ENCODE measurements at regions not wholly inside any gene's neighbourhood (a gene's known extent, or its start where the extent isn't known, plus 50 kb on each side); places are given as distances from the start of the nearest gene placed in this dataset.
"Not testable (repeated sequence)": the region's sequence is repeated elsewhere in the genome, so short reads cannot be mapped to it uniquely, and the experiment has no call there.

DNA sequence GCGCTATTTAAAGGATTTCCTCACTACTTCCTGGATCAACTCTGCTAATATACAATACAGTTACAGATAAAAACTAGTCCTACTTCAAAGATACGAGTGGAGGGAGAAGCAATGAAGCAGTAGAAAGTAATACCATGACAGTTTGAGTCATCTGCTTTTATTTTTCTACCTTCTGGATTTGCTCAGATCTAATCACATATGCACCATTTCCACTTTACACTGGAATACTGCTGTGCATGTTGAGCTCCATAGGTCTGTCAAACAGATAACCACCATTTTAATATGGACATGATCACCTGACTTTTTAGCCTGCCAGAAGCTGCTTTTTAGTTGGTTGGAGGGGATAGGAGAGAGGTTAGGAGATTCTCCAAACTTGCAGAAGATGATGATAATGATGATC lies 92.5 kb downstream of the MMUT start:
- no peak for DNase-seq (ENCODE audit: low read depth in 2 of 2)

DNA sequence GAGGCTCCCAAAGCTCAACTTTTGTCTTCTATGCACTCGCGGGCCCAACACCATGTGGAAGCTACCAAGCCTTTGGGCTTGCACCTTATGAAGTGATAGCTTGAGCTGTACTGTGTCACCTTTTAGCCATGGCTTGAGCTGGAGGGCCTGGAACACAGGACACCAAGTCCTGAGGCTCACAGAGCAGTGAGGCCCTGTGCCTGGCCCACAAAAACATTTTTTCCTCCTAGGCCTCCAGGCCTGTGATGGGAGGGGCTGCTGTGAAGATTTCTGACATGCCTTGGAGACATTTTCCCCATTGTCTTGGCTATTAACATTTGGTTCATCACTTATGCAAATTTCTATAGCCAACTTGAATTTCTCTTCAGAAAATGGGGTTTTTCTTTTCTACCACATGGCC lies 96.5 kb downstream of the MMUT start:
- DNase-seq (ENCODE audit: low read depth in 2 of 2), result no peak

DNA sequence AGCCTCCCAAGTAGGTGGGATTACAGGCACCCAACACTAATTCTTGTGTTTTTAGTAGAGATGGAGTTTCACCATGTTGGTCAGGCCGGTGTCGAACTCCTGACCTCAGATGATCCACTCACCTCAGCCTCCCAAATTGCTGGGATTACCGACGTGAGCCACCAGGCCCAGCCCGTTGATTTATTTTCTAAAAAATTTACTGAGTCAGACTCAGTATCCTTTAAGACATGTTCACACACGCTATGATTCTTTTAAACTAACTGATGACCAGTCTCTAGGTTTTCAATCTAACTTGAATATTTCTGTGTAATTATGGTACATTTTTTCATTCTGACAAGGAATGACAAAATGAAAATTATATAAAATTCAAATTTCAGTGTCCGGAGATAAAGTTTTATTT lies 114.5 kb downstream of the MMUT start:
- DNase-seq (ENCODE audit: low read depth in 2 of 2), result no peak

DNA sequence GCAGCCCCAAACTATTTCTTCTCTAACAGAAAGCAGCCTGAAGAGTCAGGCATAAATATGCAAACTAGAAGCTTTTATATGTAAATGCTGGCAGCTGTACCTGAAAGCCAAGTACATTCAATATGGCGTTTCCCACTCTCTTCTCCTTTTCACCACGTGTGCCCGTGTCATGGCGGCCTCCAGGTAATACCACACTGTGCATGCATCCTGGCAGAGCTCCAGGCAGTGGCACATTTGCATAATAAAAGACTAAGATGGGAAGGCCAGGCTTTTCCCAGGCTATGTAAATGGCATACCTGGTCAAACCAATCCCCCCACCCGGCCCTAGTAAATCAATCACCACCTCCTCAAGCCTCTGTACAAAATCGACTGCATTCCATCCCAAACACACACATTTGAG lies 120.6 kb downstream of the MMUT start:
- DNase-seq (ENCODE audit: low read depth in 2 of 2), result no peak

DNA sequence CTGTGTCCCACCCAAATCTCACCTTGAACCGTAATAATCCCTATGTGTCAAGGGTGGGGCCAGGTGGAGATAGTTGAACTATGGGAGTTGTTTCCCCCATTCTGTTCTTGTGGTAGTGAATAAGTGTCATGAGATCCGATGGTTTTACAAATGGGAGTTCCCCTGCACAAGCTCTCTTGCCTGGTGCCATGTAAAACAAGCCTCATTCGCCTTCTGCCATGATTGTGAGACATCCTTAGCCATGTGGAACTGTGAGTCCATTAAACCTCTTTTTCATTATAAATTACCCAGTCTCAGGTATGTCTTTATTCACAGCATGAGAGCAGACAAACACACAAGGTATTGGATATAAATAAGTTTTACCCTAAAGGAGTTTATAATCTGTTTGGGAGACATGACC lies 121.2 kb downstream of the MMUT start:
- no peak for DNase-seq (ENCODE audit: low read depth in 2 of 2)

DNA sequence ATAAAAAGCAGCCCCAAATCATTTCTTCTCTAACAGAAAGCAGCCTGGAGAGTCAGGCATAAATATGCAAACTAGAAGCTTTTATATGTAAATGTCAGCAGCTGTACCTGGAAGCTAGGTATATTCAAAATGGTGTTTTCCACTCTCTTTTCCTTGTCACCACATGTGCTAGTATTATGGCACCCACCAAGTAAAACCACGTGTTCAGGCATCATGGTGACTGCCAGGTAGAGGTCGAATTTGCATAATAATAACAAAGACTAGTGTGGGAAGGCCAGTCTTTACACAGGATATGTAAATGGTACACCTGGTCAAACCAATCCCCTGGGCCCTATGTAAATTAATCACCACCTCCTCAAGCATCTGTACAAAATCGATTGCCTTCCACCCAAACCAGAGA lies 124.0 kb downstream of the MMUT start:
- DNase-seq (ENCODE audit: low read depth in 2 of 2), result no peak

DNA sequence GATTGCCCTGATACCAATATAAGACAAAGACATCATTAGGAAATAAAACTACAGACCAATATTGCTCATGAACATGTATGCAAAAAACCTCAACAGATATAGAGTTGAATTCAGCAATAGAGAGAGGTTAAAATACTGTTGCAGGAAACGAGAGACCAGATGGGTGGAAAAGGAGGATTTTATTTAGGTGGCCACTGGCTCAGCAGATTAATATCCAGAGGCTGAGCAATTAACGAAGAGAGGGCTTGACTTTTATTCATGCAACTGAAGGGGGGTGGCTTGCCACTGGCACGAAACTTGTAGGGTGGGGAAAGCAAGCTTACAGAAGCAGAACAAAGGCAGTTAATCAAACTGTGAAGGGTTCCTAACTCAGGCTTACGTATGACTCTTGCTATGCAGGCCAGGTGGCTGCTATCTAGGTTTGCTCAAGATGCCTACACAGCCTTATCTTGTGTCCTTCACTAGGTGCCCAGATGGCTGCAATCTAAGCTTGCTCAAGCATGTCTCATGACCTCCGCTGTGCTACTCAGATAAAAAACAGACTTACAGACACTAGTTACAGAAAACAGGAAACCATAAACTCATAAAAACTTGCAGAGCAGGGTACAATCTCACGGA lies 126.4 kb downstream of the MMUT start:
- DNase-seq (ENCODE audit: low read depth in 2 of 2), result peak; percentile 9 to 75

DNA sequence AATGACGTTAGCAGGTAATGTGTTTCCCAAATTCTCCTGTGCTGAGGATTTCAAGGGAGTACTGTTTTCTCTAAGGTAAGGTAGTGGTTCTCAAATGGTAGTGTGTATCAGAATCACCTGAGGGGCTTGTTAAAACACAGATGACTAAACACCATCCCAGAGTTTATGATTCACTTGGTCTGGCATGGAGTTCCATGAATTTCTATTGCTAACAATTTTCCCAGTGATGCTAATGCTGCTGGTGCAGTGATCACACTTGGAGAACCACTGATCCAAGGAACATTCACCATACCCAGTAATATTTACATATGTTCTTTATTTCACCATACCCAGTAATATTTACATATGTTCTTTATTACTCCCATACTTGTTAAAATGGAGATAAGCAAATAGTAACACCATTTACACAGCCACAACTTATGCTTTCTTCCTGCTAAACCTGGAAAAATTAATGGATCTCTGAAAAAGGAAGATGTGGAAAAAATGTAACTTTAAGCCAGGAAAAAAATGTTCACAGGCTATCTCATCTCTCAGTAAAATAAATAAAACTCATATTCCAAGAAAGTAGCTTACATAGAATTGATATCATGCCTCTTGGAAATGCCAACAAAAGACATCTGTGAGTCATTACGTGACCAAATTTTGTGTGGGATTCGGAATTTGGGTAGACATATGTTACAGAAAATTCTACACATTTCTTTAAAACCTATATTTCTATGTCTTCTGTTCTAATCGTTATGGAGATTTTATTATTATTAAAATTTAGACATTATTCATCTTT lies 129.5 kb downstream of the MMUT start:
- DNase-seq (ENCODE audit: low read depth in 2 of 2), result no peak

DNA sequence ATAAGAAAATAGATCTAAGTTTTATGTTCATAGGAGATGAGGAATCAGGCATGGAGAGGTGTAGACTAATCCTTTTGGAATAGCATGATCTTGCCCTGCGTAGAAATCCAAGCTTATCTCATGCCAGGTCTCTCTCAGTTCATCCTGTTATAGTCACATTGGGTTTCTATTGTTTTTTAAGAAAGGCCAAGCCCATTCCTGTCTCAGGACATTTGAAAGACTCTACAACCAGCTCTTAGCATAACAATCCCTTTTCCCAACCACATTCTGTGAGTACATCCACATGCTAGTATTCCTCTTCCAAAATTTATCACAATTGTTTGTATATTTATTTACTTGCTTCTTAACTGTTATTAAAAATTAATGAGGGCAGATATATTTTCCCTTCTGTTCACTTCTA lies 130.3 kb downstream of the MMUT start:
- no peak for DNase-seq (ENCODE audit: low read depth in 2 of 2)

DNA sequence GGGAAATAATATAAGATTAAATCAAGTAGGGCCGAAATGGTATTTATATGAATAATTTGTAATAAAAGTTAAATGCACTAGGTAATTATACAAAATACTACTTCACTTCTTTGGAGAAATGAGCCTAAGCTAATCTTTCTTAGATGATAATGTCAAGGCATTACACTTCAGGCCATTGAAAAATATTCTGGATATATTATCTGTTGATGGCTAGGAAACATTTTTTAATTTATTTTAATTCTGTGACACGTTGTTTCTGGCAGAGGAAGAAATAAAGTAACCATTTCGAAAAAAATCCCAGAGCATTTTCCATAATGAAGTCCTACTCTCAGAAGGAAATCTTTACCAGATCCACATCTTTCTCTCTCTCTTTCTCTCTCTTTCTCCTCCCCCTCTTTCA lies 133.9 kb downstream of the MMUT start:
- no peak for DNase-seq (ENCODE audit: low read depth in 2 of 2)

DNA sequence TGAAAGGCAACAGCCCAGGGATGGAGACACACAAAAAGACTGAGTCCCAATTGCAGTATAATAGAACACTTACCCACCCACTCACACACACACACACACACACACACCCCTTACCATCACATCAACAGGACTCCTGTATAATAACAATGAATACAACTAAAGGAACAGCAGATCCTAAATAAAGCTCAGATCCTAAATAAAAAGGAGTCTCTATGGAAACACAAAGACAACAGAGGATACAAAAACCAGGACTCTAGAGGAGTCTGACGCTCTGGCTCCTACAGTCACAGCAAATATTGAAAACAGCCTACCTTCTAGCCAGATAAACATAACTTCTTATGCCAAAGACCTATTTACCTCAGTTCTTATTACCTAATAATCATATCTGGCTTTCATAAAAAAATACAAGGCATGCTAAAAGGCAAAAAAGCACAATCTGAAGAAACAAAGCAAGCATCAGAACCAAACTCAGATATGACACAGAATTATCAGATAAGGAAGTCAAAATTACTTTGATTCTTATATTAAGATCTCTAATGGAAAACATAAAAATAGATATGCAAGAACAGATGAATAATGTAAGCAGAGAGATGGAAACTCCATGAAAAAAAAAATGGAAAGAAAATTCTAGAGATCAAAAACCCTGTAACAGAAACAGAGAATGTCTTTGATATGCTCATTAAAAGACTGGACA lies 134.9 kb downstream of the MMUT start:
- DNase-seq (ENCODE audit: low read depth in 2 of 2), result peak; percentile 36 to 42

DNA sequence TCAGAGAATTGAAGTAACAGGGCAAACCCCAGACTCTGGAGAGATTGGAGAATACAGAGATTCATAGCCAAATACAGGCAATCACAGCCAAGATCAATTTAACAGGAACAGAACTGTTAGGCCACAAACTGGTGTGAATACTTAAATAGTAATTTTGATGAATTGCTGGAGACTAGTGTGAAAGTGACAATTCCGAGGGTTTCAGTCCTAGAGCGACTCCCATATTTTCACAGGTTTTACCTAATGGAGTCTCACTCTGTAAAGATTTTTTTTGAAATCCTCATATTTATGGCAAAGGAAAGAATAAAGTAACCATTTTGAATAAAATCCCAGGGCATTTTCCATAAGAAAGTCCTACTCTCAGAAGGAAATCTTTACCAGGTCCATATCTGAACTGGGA lies 135.5 kb downstream of the MMUT start:
- DNase-seq (ENCODE audit: low read depth in 2 of 2), result no peak

DNA sequence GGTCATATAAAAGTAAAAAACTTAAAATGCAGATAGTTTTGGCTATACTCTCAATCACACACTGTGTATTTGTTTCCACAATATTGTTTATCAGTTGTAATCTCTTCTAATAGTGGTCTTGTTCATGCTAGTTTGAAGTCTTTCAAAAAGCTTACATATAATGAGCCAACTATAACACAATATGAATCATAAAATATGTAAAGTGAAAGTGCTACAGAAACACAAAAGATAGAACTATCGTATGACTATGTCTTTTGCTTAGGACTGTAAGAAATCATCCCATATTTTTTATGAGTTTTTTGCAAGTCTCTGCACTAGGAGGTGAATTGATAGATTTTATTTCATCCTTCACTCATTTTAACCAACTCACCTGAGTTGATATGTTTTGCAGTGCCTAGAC lies 136.0 kb downstream of the MMUT start:
- DNase-seq (ENCODE audit: low read depth in 2 of 2), result peak; percentile 27 to 36

DNA sequence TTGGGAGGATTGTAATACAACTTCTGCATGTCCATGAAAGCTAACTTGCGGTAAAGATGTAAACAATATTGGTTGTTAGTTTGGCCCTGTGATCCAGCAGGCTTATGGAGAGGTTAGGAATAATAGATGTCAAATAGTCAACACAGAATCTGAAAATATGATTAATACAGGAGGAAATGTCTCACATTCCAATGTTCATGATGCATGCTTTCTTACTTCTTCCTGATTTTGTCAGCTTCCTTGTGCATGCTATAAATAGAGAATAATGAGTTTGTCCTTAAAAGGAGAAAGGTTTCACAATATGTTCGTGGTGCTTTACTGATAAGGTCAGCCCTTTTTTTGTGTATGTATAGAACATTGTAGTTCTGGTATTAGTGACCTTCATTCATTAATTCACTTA lies 136.7 kb downstream of the MMUT start:
- peak; percentile 76 to 92 for DNase-seq (ENCODE audit: low read depth in 2 of 2)

DNA sequence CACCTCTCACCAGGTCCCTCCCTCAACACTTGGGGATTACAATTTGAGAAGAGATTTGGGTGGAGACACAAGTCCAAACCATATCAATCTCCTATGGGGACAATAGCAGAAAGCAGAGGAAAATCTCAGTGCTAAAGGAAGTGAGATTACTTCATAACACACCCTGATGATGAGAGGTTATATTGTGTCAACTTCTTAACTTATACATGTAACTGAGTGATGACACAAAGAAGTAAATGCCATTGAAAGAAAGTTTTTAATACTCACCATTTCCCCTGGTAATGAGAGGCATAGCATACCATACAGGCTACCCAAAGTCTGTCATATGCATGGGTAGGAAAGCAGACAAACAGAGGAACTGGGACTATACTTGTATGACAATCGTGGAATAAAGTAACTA lies 137.2 kb downstream of the MMUT start:
- DNase-seq (ENCODE audit: low read depth in 2 of 2), result no peak

DNA sequence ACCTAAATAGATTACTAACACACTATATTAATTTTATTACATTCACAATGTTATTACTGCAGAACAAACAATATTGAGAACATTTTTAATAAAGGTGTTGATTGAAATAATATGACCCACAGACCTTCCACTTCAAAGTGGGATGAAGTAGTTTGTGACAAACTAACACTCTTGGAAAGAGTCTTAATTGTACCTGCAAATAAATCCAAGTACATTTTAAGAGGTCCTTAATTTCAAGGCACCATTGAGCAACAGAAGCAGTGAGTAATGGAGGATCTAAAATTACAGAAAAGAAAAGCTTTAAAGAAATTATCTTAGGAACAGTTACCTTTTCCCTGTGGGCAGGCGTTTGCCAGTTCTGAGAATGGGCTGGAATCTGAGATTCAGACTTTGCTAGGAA lies 140.2 kb downstream of the MMUT start:
- DNase-seq (ENCODE audit: low read depth in 2 of 2), result no peak

DNA sequence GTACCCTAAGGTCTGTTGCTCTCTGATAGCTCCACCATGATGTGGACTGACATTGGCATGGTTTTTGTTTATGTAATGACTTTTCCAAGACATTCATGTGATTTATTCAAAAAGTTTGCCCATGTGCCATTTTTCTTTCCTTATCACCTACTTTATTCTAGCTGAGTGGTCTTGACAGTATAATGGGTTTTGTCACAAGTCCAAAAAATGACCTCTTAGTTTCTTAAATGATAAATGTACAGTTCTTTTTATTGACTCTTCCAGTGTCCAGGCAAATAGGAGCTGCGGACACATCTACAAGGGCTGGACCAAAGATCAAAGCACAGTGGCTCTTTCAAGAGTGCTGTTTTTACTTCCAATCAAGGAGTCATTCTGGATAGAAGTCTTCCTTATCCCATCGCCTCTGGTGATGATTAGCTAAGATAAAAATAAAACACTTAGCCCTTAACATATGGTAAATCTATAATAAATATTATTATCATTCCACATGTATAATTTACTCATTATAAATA lies 141.4 kb downstream of the MMUT start:
- DNase-seq (ENCODE audit: low read depth in 2 of 2), result no peak

DNA sequence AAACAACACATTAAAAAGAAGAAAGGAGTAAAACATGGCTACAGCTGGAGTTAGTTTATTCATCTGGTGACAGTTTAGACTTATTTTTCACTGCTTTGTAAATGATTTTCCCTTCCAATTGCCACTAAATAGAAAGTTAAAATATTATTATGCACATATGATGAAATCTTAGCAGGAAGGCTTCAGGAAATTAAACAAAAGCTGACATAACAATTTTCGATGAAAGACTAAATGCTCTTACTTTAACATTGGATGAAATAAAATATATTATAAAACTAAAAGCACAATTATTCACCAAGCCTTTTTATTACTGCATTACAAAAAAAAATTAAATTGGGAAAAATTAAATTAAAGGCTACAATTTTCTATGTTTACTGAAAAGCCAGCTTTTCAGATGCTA lies 158.0 kb downstream of the MMUT start:
- DNase-seq (ENCODE audit: low read depth in 2 of 2), result peak in 1 of 2 donors; percentile 19

DNA sequence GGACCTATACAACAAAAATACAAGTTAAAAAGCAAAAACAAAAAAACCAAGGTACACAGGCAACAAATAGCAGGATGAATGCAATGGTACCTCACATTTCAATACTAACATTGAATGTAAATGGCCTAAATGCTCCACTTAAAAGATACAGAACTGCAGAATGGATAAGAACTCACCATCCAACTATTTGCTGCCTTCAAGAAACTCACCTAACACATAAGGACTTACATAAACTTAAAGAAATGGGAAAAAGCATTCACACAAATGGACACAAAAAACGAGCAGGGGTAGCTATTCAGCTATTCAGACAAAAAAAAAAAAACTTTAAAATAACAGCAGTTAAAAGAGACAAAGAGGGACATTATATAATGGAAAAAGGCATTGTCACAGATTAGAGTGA lies 158.7 kb downstream of the MMUT start:
- not testable (repeated sequence) for DNase-seq (ENCODE audit: low read depth in 2 of 2)

DNA sequence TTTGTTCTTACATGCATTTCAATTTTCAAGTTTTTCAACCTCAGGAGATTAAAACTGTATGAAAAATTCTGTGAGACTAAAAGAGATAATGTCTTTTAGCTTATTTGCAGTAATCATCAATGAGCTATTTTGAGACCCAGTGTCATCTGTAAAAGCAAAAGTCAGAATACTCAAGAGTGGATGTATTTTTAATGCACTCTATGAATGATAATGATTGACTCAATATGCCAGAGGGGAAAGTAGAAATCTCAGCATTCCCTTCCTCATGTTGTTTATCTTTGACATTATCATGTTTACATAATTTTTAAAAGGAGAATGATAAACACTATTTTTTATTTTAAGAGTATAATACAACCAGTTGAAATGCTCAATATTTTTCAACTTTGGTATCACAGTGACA lies 162.1 kb downstream of the MMUT start:
- no peak for DNase-seq (ENCODE audit: low read depth in 2 of 2)

DNA sequence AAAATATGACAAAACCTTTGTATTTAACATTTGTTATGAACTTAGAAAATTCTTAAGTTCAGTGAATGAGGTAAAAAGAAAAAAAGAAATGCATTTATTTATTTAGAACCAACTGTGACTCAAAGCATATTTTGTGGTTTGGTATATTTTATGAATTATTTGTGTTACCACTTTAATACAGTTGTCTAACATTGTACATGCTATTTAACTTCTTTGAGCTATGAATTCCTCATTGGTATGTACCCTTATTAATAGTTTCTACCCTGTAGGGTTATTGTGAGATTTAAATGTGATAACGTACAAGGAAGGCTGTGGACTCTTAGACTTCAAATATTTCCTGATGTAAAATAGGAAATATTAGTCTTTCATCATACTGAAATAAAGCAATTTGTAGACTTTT lies 162.6 kb downstream of the MMUT start:
- no peak for DNase-seq (ENCODE audit: low read depth in 2 of 2)

DNA sequence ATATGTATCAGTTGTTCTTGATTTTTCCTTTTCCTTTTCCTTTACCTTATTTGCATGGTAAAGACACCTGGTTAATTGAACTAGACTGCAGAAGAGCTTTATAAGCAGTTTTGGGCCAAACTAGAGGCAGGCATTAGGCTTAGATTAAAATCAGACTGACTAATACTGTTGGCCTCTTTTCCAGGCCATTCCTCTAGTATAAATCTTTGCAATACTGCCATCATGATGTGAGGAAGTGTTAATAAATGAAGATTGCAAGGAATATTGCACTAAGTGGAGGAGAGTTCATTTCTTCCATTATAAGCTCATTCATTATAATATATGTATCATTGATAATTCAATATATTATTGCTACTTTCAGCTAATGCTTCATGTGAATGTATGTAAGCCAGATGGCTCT lies 163.8 kb downstream of the MMUT start:
- DNase-seq (ENCODE audit: low read depth in 2 of 2), result no peak

DNA sequence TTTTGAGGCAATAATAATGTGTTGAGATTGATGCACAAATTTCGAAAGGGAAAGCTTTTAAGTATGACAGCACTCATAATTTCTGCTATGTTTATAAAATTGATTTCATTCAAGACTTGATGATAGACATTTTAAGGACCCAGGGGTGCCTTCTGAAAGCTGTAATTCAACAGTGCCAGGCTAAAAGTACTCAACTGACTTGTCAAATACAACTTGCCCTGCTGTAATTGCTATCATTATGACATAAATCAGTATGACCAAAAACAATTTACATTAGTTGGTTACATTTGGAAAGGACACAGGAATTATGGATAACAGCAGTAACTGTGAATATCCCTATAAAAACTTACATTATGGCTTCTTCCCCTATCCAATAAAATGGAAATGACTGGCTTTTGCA lies 178.9 kb downstream of the MMUT start:
- no peak for DNase-seq (ENCODE audit: low read depth in 2 of 2)
